NCI-H146 (cell line): ENCODE measurements at regions not wholly inside any gene's neighbourhood (a gene's known extent, or its start where the extent isn't known, plus 50 kb on each side); places are given as distances from the start of the nearest gene placed in this dataset.

Experiments used
- DNase-seq: peaks from one replicate; lab custom pipeline; 2025; lab: John Stamatoyannopoulos, UW

DNA sequence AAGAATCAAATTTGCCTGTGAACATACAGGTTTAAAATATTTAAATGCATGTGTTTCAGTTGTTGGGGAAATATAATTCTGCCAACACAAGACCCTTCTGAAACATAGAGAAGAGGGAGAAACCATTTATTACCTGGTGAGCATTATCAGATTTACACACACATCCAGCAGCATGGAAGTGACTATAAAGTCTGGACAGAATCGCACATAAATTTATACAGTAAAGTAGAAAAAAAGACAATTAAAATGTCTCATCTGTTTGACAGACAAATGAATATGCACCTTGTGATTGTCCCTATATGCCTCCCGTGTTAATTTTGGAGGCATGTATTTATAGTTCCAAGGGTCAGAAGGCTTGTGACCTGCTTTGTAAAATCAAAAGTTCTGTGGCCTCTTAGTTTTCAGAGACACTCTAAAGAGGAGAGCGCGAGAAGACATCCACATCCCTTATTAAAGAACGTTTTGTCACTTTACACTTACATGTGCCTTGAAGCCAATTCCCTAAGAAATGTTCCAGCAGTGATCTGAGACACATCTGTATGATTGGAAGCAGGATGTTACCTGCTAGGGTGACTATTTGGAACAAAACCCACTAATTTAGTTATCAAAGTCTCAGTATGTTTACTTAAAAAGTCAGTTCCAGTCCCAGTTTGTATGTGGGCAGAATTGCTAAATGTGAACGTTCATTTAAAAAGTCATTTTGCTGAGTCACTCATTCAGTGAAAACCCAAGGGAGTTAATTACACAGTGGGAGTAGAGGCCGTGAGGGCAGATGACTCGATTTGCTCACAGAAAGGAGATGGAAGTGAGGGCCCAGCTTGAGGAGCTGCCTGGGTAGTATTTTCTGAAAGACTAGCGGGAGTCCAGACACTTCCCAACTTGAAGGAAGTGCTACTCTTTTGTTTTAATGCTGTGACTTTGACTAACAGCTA is 527.6 kb upstream of the MEX3C start:
- DNase-seq: no peak

DNA sequence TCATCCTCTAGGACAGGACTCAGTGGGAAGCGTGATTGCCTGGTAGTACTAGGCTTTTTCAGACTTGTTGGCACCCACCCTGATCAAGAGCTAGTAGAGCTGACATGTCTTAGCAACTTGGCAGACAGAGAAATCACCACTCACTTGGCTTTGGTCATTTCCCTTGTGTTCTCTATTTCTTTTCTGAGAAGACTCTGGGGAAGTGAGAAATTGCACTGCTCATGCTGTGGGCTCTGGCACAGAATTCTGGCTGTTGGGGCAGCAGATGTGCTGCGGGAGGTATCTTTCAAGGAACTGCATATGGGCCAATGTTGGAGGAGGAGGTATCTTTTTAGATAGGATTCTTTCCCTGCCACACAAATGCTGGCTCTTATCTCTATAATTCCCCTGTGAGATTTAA is 529.1 kb upstream of the MEX3C start:
- DNase-seq: no peak

- DNase-seq: no peak
Measured at GRCh38 chr18:51727780-51728179, 530.3 kb upstream of the MEX3C start.

DNA sequence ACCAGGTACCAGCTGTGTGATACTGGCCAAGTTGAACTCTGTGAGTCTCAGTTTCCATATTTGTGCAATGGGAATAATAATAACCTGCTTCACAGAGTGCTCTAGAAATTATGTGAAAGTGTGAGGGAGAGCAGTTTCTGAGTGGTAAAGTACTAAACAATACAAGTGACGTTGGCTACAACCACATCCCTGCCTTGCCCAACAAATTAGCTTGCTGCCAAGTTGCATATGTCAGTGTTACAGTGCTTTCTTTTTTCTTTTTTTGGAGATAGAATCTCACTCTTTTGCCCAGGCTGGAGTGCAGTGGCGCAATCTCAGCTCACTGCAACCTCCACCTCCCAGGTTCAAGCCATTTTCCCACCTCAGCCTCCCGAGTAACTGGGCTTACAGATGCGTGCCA is 533.6 kb upstream of the MEX3C start:
- no peak for DNase-seq

DNA sequence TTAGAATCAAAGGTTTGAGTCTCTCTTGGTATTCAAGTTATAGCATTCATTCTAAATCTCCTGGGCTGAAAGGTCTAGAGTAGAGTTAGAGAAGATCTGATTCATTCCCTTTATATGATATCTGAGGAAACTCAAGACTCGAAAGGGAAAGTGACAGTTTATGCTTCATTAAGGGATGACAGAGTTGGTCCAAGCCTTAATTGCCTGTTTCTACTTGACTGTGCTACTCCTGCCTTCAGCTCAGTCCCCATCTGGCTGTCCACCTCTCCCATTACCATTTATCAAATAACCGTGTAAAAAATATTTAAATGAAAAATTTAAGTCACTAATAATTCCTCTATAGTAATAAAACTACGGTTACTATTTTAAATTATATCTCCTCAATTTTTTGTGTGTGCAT is 537.1 kb upstream of the MEX3C start:
- DNase-seq: no peak

DNA sequence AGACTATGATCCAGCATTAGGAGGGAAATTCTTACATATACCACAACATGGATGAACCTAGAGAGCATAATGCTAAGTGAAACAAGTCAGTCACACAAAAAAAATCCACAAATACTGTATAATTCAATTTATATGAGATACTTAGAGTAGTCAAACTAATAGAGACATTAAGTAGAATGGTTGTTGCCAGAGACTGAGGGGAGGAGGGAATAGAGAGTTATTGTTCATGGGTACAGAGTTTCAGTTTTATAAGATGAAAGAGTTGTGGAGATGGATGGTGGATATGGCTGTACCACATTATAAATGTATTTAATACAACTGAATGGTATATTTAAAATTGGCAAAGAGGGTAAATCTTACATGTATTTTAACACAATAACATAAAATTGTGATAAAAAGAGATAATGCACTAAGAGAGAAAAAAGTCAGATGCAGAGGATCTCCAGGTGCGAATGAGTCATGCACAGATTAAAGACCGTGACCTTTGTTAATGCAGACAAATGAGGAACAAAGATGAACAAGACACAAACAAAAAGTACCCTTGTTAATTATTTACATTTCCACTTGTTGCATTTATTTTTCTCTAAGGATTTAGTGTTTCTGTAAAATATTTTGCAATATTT is 541.7 kb upstream of the MEX3C start:
- no peak for DNase-seq

- no peak for DNase-seq
Measured at GRCh38 chr18:51751901-51752300, 554.4 kb upstream of the MEX3C start.

GRCh38 chr18:51753365-51754057 is 556.0 kb upstream of the MEX3C start:
- DNase-seq: peak; percentile 41

DNA sequence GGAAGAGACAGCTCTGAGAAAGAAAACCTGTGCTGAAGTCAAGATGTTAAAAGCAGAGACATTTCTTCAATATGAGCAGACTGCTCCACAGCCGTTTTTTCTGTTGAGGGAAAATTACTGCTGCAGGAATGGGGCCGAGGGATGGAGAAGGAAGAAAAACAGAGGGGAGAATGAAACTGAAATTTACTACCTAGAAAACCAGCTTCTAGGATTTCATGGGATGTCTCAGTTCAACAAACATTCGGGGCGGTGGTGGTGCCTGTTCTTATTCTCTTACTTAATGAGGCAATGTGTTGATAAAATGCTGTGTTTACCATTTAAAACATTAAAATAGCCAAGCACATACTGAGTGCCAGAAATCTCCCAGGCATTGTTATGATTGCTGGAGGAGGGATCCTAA is 557.1 kb upstream of the MEX3C start:
- DNase-seq: peak; percentile 40

DNA sequence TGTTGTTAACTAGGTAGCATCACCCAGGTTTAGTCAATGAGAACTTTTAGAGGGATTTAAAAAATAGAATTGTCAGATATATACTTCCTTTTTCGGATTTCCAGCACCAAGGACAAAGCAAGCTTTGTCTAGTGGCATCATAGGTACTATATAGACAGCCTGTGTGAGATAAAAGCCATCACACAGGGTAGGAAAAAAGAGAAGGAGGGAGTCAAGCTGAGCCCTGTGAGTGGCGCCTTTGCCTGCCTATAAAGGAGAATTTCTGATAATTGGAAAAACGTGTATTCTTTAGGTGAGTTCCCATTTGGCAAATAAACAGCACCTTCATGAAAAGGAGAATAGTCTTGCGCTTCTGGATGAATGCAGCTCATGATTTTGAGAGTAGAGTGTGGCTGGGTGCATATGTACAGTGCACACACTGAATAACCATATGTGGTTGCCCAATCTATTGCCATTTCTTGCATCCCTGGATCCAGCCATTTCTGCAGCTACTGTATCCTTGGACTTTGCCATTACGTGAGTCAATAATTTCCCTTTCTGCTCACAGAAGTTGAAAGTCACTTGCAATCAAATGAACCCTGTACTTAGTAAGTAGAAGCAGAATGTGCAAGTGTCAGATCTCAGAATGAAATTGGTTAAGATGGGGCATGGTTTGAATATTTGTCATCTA is 559.9 kb upstream of the MEX3C start:
- DNase-seq: peak; percentile 21

GRCh38 chr18:51762373-51762772 is 564.9 kb upstream of the MEX3C start:
- DNase-seq: no peak

GRCh38 chr18:51765606-51766360 is 568.3 kb upstream of the MEX3C start:
- no peak for DNase-seq

- DNase-seq: no peak
Measured at GRCh38 chr18:51767293-51767692, 569.8 kb upstream of the MEX3C start.

- DNase-seq: peak; percentile 62
Measured at GRCh38 chr18:51778115-51778514, 561.9 kb upstream of the DCC start.

DNA sequence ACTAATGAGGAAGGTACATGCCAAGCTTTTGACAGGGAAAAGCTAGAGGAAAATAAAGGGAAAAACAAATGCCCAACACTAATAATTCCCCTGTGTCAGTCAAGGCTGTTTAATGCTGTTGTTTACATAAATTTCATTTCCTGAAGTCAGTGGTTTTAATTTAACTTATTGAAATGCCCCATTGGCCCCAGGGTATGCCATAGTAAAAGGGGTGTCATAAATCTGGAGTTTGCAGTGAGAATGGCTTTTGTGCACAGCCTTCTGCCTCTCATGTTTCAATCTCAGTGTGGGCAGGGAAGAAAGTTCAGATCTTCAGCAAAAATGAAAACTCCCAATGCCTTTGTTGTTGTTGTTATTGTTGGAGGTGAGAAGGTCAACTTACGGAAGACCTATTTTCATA is 550.1 kb upstream of the DCC start:
- no peak for DNase-seq

DNA sequence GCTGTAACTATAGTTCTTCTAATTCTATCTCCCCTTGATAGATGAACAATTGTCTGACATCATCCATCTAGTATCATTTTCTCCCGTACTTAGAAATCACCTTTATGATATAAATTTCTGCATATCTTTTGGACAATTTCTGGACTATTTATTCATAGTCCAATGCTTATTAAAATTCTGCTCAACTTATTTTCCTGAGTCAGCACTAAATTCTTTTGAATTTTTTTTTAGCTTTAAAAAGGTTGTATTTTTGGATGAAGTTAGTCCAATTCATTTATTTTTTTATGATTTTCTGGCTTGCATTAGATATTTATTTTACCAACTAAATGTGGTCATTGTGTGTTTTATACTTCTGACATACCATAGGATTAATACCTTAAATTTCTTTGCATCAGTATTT is 538.5 kb upstream of the DCC start:
- DNase-seq: no peak

DNA sequence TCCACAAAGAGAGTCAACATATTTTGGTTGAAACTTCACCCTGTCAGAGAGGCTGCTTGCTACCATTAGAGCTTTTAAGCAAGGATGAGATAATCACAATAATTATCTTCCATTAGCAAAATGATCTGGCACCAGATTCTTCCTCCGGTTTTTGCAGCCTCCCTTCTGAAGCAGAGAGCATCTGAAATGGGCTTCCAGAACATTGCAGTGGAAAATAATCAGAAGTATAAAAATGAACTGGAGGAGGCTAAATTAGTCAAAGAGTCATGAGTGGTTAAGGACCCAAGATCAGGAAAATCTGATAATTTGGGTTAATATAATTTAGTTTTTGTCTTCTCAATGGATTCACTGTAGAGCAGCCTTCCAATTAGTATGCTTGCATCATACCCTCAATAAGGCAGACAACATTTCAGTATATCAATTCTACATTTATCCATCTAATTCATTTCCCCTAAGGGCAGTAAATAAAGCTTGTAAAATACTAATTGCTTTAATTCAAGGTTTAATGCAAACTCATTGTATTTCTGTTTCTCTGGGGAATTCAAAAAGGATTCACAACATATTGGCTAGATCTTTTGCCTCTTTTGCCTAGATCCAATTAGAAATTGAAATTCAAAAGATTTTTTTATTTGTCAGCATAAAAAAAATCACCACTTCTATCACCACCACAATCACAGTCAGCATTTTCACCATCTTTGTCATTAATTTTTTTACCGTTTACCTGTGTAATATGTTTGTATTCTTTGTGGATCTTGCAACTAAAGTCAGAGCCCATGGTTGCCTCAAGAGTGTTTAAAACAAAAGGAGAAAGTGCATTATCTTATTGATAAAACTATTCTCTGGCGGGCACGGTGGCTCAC is 537.2 kb upstream of the DCC start:
- DNase-seq: peak; percentile 54

DNA sequence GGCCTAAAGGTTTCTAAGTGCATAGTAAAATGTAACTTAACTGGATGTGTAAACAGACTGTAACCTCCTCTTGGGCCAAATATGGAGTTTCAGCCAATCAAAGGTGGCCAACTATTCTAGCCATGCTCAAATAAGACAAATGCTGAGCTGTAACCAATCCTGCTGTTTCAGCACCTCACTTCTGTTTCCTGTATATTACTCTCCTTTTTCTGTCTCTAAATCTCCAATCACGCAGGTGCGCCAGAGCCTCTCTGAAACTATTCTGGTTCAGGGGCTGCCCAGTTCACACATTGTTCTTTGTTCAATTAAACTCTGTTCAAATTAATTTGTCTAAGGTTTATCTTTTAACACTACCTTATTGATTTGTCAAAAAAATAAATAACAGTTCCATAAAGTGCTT is 532.7 kb upstream of the DCC start:
- no peak for DNase-seq

DNA sequence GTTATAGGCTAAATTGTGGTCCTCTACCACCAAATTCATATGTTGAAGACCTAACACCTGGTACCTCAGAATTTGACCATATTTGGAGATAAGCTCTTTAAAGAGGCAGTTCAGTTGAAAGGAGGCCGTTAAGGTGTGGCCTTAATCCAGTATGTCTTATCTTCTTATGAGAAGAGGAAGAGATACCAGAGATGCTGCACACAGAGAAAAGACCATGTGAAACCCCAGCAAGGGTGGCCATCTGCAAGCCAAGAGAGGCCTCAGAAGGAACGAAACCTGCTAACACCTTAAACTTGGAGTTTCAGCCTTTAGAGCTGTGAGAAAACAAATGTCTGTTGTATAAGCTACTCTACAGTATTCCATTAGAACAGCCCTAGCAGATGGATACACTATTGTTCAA is 528.1 kb upstream of the DCC start:
- DNase-seq: no peak

DNA sequence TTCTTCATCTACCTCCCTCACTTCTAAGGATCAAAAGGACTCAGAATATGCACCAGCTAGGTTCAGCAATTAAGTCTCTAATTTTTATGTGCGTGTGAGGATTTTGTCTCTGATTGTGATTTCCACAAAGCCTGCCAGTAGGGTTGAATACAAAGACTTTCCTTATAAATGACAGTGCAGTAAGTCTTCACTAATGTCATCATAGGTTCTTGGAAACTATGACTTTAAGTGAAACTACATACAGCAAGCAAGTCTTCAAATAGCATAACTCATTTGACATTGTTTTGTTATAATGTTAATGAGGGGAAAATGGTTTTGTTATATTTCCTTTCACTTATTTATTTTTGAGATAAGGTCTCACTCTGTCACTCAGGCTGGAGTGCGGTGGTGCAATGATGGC is 526.3 kb upstream of the DCC start:
- no peak for DNase-seq

GRCh38 chr18:51821610-51822009 is 518.4 kb upstream of the DCC start:
- no peak for DNase-seq
